Cardiac muscle cell (in vitro differentiated cells and primary cell): ENCODE measurements at regions not wholly inside any gene's neighbourhood (a gene's known extent, or its start where the extent isn't known, plus 50 kb on each side); places are given as distances from the start of the nearest gene placed in this dataset.

ENCODE experiments used
- DNase-seq, 2 donors: peaks; one replicate each; pipeline versions ENCODE4 v3.0.0 to v3.0.0-alpha.2; 2010 to 2017; ENCODE audit warnings: low read depth in 1 of 2, low spot score in 1 of 2
- H3K27ac ChIP-seq: fragments of 200-600 bp; sonication (generic); 2 replicates; pipeline ENCODE4 v1.5.1; 2016
- H3K27me3 ChIP-seq: fragments of 200-600 bp; sonication (generic); 2 replicates; pipeline ENCODE4 v1.6.0; 2016; ENCODE audit warnings: control low read depth
- H3K36me3 ChIP-seq: fragments of 200-600 bp; sonication (generic); 2 replicates; pipeline ENCODE4 v1.5.1; 2016; ENCODE audit warnings: control low read depth
- H3K4me1 ChIP-seq: fragments of 200-600 bp; sonication (generic); 2 replicates; pipeline ENCODE4 v1.8.1; 2017; ENCODE audit warnings: low read depth, mild to moderate bottlenecking, mixed run types
- H3K4me3 ChIP-seq: fragments of 200-600 bp; sonication (generic); 2 replicates; pipeline ENCODE4 v1.5.1; 2016; ENCODE audit warnings: mild to moderate bottlenecking
- H3K9me3 ChIP-seq: fragments of 200-600 bp; sonication (generic); 2 replicates; pipeline ENCODE4 v1.5.1; 2017; ENCODE audit warnings: low read depth, mild to moderate bottlenecking, control low read depth
- CTCF ChIP-seq: IDR thresholded peaks from 2 replicates; pipeline ENCODE4 v1.5.1; 2012; ENCODE audit warnings: low read depth, mild to moderate bottlenecking, low read length

GRCh38 chr13:40334616-40335015, 331.8 kb downstream of the FOXO1 start:
- Histone ChIP-seq H3K4me3 (no peak overlapping the region), H3K27ac (no peak overlapping the region), H3K9me3 (no peaks in the 10 kb centered on the region), H3K27me3 (no peaks in the 10 kb centered on the region), H3K4me1 (peaks cover 3% of the 10 kb centered on the region), H3K36me3 (no peaks in the 10 kb centered on the region)
- no peak for DNase-seq
- TF ChIP-seq CTCF = no peak

GRCh38 chr13:40336228-40337221, 329.9 kb downstream of the FOXO1 start:
- no peaks in the 10 kb centered on the region for H3K4me1 ChIP-seq
- DNase-seq = no peak
- no peak for TF ChIP-seq CTCF
- H3K27me3 ChIP-seq = no peaks in the 10 kb centered on the region
- H3K27ac ChIP-seq = no peak overlapping the region
- H3K4me3 ChIP-seq = no peak overlapping the region
- H3K36me3 ChIP-seq = no peaks in the 10 kb centered on the region
- no peaks in the 10 kb centered on the region for H3K9me3 ChIP-seq

- no peak for DNase-seq
- Histone ChIP-seq H3K27ac (no peak overlapping the region), H3K27me3 (no peaks in the 10 kb centered on the region), H3K36me3 (no peaks in the 10 kb centered on the region), H3K4me3 (no peak overlapping the region), H3K4me1 (no peaks in the 10 kb centered on the region), H3K9me3 (no peaks in the 10 kb centered on the region)
- TF ChIP-seq CTCF = no peak
Measured at GRCh38 chr13:40337651-40338050, 328.8 kb downstream of the FOXO1 start.

GRCh38 chr13:40338217-40338616, 328.2 kb downstream of the FOXO1 start:
- no peak for DNase-seq
- H3K27ac ChIP-seq = no peak overlapping the region

GRCh38 chr13:40340368-40341095, 325.9 kb downstream of the FOXO1 start:
- H3K27ac ChIP-seq = no peak overlapping the region
- no peak overlapping the region for H3K4me3 ChIP-seq
- DNase-seq = peak in 1 of 2 donors; percentile 51
- TF ChIP-seq CTCF = no peak
- H3K36me3 ChIP-seq = no peaks in the 10 kb centered on the region
- H3K27me3 ChIP-seq = no peaks in the 10 kb centered on the region
- no peaks in the 10 kb centered on the region for H3K4me1 ChIP-seq
- H3K9me3 ChIP-seq = no peaks in the 10 kb centered on the region

More at GRCh38 chr13:40338217-40338616, 328.2 kb downstream of the FOXO1 start:
- Histone ChIP-seq H3K4me1 (no peaks in the 10 kb centered on the region), H3K9me3 (no peaks in the 10 kb centered on the region), H3K36me3 (no peaks in the 10 kb centered on the region), H3K27me3 (no peaks in the 10 kb centered on the region), H3K4me3 (no peak overlapping the region)
- TF ChIP-seq CTCF = no peak
